HG02885 (cell line): ENCODE measurements at regions not wholly inside any gene's neighbourhood (a gene's known extent, or its start where the extent isn't known, plus 50 kb on each side); places are given as distances from the start of the nearest gene placed in this dataset.

ENCODE experiments used
- ATAC-seq: cut with Tn5 transposase; IDR thresholded peaks from one replicate; pipeline ENCODE4 v1.9.1; 2021; ENCODE audit warnings: mild to moderate bottlenecking; ENCODE audit not compliant: unreplicated experiment, poor library complexity

- no peak for ATAC-seq
These were observed 189.8 kb downstream of the PLOD2 start for GRCh38 chr3:145971186-145971585.

- no peak for ATAC-seq
These were observed 188.1 kb downstream of the PLOD2 start for GRCh38 chr3:145972851-145973250.

- no peak for ATAC-seq
These were observed 179.9 kb downstream of the PLOD2 start for GRCh38 chr3:145981056-145981455.

- ATAC-seq = no peak
These were observed 177.9 kb downstream of the PLOD2 start for GRCh38 chr3:145983101-145983500.
